Heart left ventricle (tissue), 13 donors: ENCODE measurements at regions not wholly inside any gene's neighbourhood (a gene's known extent, or its start where the extent isn't known, plus 50 kb on each side); places are given as distances from the start of the nearest gene placed in this dataset.

ENCODE experiments used
- CTCF ChIP-seq, 12 donors: fragments of 200-600 bp; sonication (generic) in 4 of 12; IDR thresholded peaks; one replicate each; pipeline versions ENCODE4 v1.5.0 to v1.8.0; 2018 to 2022; ENCODE audit warnings: antibody characterized with exemption in 12 of 12, mild to moderate bottlenecking in 5 of 12
- POLR2A ChIP-seq, 2 donors: fragments of 450-650 bp; IDR thresholded peaks; one replicate each; pipeline ENCODE4 v1.6.1; 2017; ENCODE audit warnings: antibody characterized with exemption in 2 of 2, mild to moderate bottlenecking in 2 of 2, moderate library complexity in 2 of 2
- donor health status: ischemic (EF 13 %, LVEDD 7.1; RV severe dilation, severe dysfunction).
- donor health status: DM: no; HTN: yes; CAD: no.
- donor health status: DM: no; HTN: no; CAD: no.
- donor health status: ischemic (EF 25% LVEDD 6.9; RV normal size, moderate dysfunction).
- donor health status: ischemic (EF 25% LVEDD 5.7; RV mildly dilated, moderate dysfunction).
- donor health status: ischemic (EF 35%, LVEDD 5.7; RV mildly dilated, moderate dysfunction).
- donor health status: nonischemic (EF 11% LVEDD 7.7; RV severe dilation, severe dysfunction).
- donor health status: DM: yes; HTN: yes; CAD: no.
- donor health status: PGD.
- donor health status: ischemic (EF 29% LVEDD 5.4; RV normal size, mild dysfunction).
- donor health status: nonischemic (EF 23%, LVEDD 6.1; RV moderate dilation, normal function).

GRCh38 chr2:58376592-58376991, 135.5 kb upstream of the FANCL start:
- TF ChIP-seq CTCF (IDR thresholded peaks at IDR 0.05), result no peak
- TF ChIP-seq POLR2A (IDR thresholded peaks at IDR 0.05), result no peak
